Neural cell (in vitro differentiated cells): ENCODE measurements at regions not wholly inside any gene's neighbourhood (a gene's known extent, or its start where the extent isn't known, plus 50 kb on each side); places are given as distances from the start of the nearest gene placed in this dataset.

Experiments
- H2AFZ ChIP-seq: fragments of 200-600, 300-800 bp; sonication (generic), shearing (Covaris generic); 2 replicates; pipeline ENCODE4 v1.6.0; 2014; ENCODE audit warnings: low read depth, mild to moderate bottlenecking, antibody characterized with exemption, low read length, moderate library complexity
- H3F3A ChIP-seq: fragments of 200-600 bp; shearing (Covaris generic); 2 replicates; pipeline ENCODE4 v1.6.1; 2016; ENCODE audit warnings: mild to moderate bottlenecking, moderate library complexity, mixed read lengths, antibody characterized with exemption, low read length; ENCODE audit not compliant: insufficient read depth, poor library complexity, severe bottlenecking
- H3K27ac ChIP-seq: fragments of 200-600, 300-800 bp; sonication (generic), shearing (Covaris generic); 2 replicates; pipeline ENCODE4 v1.5.1; 2014; ENCODE audit warnings: mild to moderate bottlenecking, low read length, moderate library complexity
- H3K27me3 ChIP-seq: fragments of 300-800, 200-600 bp; sonication (generic), shearing (Covaris generic); 2 replicates; pipeline ENCODE4 v1.6.0; 2014; ENCODE audit warnings: mild to moderate bottlenecking, low read depth, low read length, moderate library complexity; ENCODE audit not compliant: insufficient read depth
- H3K36me3 ChIP-seq: fragments of 300-800, 200-600 bp; sonication (generic), shearing (Covaris generic); 2 replicates; pipeline ENCODE4 v1.5.1; 2014; ENCODE audit warnings: mild to moderate bottlenecking, antibody characterized with exemption, low read length, moderate library complexity; ENCODE audit not compliant: insufficient read depth
- H3K4me2 ChIP-seq: fragments of 300-800, 200-600 bp; sonication (generic), shearing (Covaris generic); 2 replicates; pipeline ENCODE4 v1.6.0; 2014; ENCODE audit warnings: mild to moderate bottlenecking, low read length
- H3K4me3 ChIP-seq: fragments of 300-800, 200-600 bp; sonication (generic), shearing (Covaris generic); 2 replicates; pipeline ENCODE4 v1.5.1; 2014; ENCODE audit warnings: mild to moderate bottlenecking, low read length, moderate library complexity
- H3K79me2 ChIP-seq: fragments of 200-600 bp; shearing (Covaris generic); replicated peaks from 2 replicates; pipeline ENCODE4 v1.6.0; 2014; ENCODE audit warnings: mild to moderate bottlenecking, low read length, moderate library complexity; ENCODE audit not compliant: insufficient read depth
- H3K9ac ChIP-seq: fragments of 300-800, 200-600 bp; sonication (generic), shearing (Covaris generic); 2 replicates; pipeline ENCODE4 v1.6.1; 2016; ENCODE audit warnings: mild to moderate bottlenecking, low read length, mixed read lengths
- H3K9me2 ChIP-seq: fragments of 200-600 bp; shearing (Covaris generic); 2 replicates; pipeline ENCODE4 v1.6.1; 2016; ENCODE audit warnings: mild to moderate bottlenecking, low read length, mixed read lengths; ENCODE audit not compliant: insufficient read depth
- H3K9me3 ChIP-seq: fragments of 200-600, 300-800 bp; sonication (generic), shearing (Covaris generic); 2 replicates; pipeline ENCODE4 v1.6.1; 2016; ENCODE audit warnings: mild to moderate bottlenecking, mixed run types, low read length, moderate library complexity, mixed read lengths
- H4K20me1 ChIP-seq: fragments of 200-600 bp; shearing (Covaris generic); 2 replicates; pipeline ENCODE4 v1.6.1; 2016; ENCODE audit warnings: mild to moderate bottlenecking, mixed run types; ENCODE audit not compliant: insufficient read depth
- EP300 ChIP-seq: fragments of 450-650 bp; conservative IDR thresholded peaks from 2 replicates; pipeline ENCODE4 v1.6.1; 2014; ENCODE audit warnings: antibody characterized with exemption, mild to moderate bottlenecking, moderate library complexity; ENCODE audit not compliant: poor library complexity, severe bottlenecking
- EZH2 ChIP-seq: fragments of 200-600, 300-800 bp; shearing (Covaris generic), sonication (generic); IDR thresholded peaks from 2 replicates; pipeline ENCODE4 v1.6.1; 2014; ENCODE audit warnings: antibody characterized with exemption, low read length, borderline replicate concordance, mild to moderate bottlenecking; ENCODE audit not compliant: insufficient read depth, poor library complexity, severe bottlenecking
- MXI1 ChIP-seq: fragments of 450-650 bp; conservative IDR thresholded peaks from 2 replicates; pipeline ENCODE4 v1.6.1; 2014; ENCODE audit warnings: antibody characterized with exemption, mild to moderate bottlenecking; ENCODE audit not compliant: poor library complexity, severe bottlenecking
- POLR2AphosphoS5 ChIP-seq: IDR thresholded peaks from 2 replicates; pipeline ENCODE4 v1.6.1; 2012
- REST ChIP-seq: IDR thresholded peaks from 2 replicates; pipeline ENCODE4 v1.6.1; 2012; ENCODE audit warnings: borderline replicate concordance
- SMC3 ChIP-seq: fragments of 450-650 bp; conservative IDR thresholded peaks from 2 replicates; pipeline ENCODE4 v1.6.1; 2014; ENCODE audit warnings: antibody characterized with exemption, mild to moderate bottlenecking, moderate library complexity; ENCODE audit not compliant: poor library complexity
- TF ChIP-seq, protein P1 (sequence below): fragments of 450-650 bp; IDR thresholded peaks from 2 replicates; pipeline ENCODE4 v1.5.1; 2014; ENCODE audit warnings: antibody characterized with exemption, mild to moderate bottlenecking, moderate library complexity; ENCODE audit not compliant: poor library complexity, severe bottlenecking

DNA sequence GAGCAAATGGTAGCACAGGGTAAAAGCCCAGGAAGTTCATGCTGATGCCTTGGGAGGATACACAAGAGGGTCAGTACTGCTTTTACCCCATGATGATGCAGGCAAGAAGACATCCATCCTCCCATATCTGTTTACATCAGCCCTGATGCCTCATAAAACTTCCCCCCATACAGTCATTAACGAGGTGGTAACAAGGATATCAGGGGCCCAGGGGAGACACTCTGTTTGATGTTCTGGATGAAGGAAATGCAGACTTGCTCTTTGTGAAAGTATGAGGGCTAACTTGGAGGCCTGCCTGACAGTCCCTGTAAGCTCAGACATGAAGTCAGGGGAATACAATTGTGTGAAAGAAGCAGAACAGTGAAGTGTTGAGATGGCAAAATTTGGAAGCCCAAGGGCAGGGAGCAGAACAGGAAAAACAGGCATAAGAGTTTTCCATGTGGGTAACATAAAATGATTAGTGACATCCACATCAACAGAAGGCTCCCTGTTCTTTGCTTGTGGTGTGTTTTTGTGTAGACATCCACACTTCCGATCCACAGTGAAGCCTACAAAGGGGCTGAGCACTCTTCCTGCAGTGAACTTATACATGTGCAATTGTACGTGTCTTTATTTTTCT lies 813.4 kb downstream of the MAFB start:
- no peaks in the 10 kb centered on the region for H3F3A ChIP-seq
- no peaks in the 10 kb centered on the region for H3K36me3 ChIP-seq
- H3K9me3 ChIP-seq: no peaks in the 10 kb centered on the region
- H3K27ac ChIP-seq: no peak overlapping the region
- TF ChIP-seq POLR2AphosphoS5: no peak
- TF ChIP-seq, protein P1, sequence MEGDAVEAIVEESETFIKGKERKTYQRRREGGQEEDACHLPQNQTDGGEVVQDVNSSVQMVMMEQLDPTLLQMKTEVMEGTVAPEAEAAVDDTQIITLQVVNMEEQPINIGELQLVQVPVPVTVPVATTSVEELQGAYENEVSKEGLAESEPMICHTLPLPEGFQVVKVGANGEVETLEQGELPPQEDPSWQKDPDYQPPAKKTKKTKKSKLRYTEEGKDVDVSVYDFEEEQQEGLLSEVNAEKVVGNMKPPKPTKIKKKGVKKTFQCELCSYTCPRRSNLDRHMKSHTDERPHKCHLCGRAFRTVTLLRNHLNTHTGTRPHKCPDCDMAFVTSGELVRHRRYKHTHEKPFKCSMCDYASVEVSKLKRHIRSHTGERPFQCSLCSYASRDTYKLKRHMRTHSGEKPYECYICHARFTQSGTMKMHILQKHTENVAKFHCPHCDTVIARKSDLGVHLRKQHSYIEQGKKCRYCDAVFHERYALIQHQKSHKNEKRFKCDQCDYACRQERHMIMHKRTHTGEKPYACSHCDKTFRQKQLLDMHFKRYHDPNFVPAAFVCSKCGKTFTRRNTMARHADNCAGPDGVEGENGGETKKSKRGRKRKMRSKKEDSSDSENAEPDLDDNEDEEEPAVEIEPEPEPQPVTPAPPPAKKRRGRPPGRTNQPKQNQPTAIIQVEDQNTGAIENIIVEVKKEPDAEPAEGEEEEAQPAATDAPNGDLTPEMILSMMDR: no peak
- TF ChIP-seq EP300: no peak
- TF ChIP-seq MXI1: no peak
- no peaks in the 10 kb centered on the region for H3K9me2 ChIP-seq
- H3K4me3 ChIP-seq: no peak overlapping the region
- H4K20me1 ChIP-seq: no peaks in the 10 kb centered on the region
- H3K27me3 ChIP-seq: no peaks in the 10 kb centered on the region
- no peak overlapping the region for H3K9ac ChIP-seq
- no peak overlapping the region for H2AFZ ChIP-seq
- no peak overlapping the region for H3K4me2 ChIP-seq
- no peaks in the 10 kb centered on the region for H3K79me2 ChIP-seq

DNA sequence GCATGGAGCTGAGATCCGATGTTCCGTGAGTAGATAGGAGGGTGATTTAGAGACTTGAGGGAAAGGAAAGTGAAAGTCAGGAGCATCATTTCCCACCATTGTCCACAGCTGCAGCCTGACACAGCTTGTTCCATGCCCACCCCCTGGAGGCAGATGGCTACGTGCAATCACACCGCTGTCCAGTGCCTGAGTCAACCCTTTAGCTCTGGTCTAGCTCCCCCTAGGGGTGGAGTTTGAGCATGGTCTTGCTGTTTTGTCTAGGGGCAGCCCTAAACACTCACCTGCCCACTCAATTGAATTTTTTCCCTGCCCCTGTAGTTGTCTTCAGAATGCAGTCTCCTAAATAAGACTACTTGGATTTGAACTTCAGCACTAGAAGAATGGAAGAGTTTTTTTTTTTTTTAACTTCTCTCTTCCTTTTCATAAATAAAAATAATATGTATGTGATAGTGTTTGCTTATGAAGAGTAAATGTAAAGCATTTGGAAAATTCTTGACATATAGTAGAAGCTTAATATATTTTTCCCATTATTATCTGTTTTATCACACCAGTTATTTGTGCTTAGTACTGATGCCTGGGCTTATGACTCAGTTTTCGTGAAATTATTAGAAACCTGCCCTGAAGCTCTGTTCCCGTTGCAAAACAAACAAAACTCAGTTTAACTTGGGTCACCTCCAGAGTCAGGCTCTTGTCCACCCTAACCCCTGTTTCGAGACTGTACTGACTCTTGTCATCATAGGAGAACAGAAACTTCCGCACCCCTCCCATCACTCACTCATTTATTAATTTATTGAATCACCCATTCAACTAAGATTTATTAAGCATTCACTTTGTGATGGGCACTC lies 814.8 kb downstream of the MAFB start:
- H3K27me3 ChIP-seq: no peaks in the 10 kb centered on the region
- no peaks in the 10 kb centered on the region for H3F3A ChIP-seq
- H2AFZ ChIP-seq: no peak overlapping the region
- no peaks in the 10 kb centered on the region for H4K20me1 ChIP-seq
- H3K4me2 ChIP-seq: no peak overlapping the region
- TF ChIP-seq POLR2AphosphoS5 (no peak), REST (no peak), SMC3 (no peak), MXI1 (no peak), EZH2 (no peak)
- TF ChIP-seq, protein P1: no peak
- H3K4me3 ChIP-seq: no peak overlapping the region
- no peaks in the 10 kb centered on the region for H3K9me2 ChIP-seq
- no peaks in the 10 kb centered on the region for H3K36me3 ChIP-seq
- H3K27ac ChIP-seq: no peak overlapping the region
- no peaks in the 10 kb centered on the region for H3K9me3 ChIP-seq
- H3K9ac ChIP-seq: no peak overlapping the region
- H3K79me2 ChIP-seq: no peaks in the 10 kb centered on the region
